HCT116 (cell line): ENCODE measurements at regions not wholly inside any gene's neighbourhood (a gene's known extent, or its start where the extent isn't known, plus 50 kb on each side); places are given as distances from the start of the nearest gene placed in this dataset.

Experiments
- POLR2A ChIP-seq: IDR thresholded peaks from 2 replicates; pipeline ENCODE4 v1.7.0; 2011; ENCODE audit warnings: borderline replicate concordance; ENCODE audit not compliant: insufficient read depth, insufficient read length; ENCODE audit errors: extremely low read depth
- TF ChIP-seq, protein P1 (sequence below), 3 experiments: fragments of 200-600 bp in 1 of 3; sonication (generic) in 1 of 3; IDR thresholded peaks in 2 of 3; conservative IDR thresholded peaks in 1 of 3; 2 replicates each; pipeline ENCODE4 v1.5.1; 2012 to 2017; ENCODE audit warnings: low read depth in 2 of 3, low read length in 2 of 3, antibody characterized with exemption in 1 of 3, borderline replicate concordance in 1 of 3, control low read depth in 1 of 3, mild to moderate bottlenecking in 1 of 3, mixed read lengths in 1 of 3, mixed run types in 1 of 3, moderate library complexity in 1 of 3; ENCODE audit not compliant: insufficient read depth in 1 of 3

DNA sequence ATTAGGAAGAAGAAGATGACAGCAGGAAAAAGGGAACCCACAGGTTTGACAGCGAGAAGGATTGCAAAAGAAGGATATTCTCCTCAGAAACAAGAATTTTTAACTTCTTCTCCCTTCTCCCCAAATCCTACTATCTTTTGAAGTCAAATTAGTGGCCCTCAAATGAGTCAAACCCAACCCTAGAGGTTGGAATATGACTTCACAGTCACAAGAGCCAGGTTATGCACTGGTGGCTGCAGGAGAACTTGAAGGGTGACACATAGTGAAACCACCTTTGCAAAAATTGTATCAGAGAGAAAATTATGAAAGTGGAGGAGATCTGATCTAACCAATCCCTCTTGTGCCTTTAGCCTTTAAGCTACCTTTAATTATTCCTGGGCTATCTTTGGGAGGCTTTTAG lies 386.2 kb upstream of the CCDC196 start:
- no peak for TF ChIP-seq POLR2A
- TF ChIP-seq, protein P1, sequence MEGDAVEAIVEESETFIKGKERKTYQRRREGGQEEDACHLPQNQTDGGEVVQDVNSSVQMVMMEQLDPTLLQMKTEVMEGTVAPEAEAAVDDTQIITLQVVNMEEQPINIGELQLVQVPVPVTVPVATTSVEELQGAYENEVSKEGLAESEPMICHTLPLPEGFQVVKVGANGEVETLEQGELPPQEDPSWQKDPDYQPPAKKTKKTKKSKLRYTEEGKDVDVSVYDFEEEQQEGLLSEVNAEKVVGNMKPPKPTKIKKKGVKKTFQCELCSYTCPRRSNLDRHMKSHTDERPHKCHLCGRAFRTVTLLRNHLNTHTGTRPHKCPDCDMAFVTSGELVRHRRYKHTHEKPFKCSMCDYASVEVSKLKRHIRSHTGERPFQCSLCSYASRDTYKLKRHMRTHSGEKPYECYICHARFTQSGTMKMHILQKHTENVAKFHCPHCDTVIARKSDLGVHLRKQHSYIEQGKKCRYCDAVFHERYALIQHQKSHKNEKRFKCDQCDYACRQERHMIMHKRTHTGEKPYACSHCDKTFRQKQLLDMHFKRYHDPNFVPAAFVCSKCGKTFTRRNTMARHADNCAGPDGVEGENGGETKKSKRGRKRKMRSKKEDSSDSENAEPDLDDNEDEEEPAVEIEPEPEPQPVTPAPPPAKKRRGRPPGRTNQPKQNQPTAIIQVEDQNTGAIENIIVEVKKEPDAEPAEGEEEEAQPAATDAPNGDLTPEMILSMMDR (IDR thresholded peaks at IDR 0.05 in 2 of 3, conservative IDR thresholded peaks at IDR 0.05 in 1 of 3; ENCODE audit: borderline replicate concordance in 1 of 3, insufficient read depth in 1 of 3, low read depth in 2 of 3, low read length in 2 of 3), result no peak
